GM12801 (cell line): ENCODE measurements at regions not wholly inside any gene's neighbourhood (a gene's known extent, or its start where the extent isn't known, plus 50 kb on each side); places are given as distances from the start of the nearest gene placed in this dataset.

ENCODE experiments used
- CTCF ChIP-seq: IDR thresholded peaks from one replicate; pipeline ENCODE4 v1.5.1; 2011; ENCODE audit warnings: control low read depth; ENCODE audit not compliant: insufficient read length; ENCODE audit errors: extremely low read depth

- TF ChIP-seq CTCF: no peak
Measured at GRCh38 chr9:27625751-27626150, 52.5 kb upstream of the C9orf72 start.

GRCh38 chr9:27626244-27627187 lies 53.2 kb upstream of the C9orf72 start:
- no peak for TF ChIP-seq CTCF

DNA sequence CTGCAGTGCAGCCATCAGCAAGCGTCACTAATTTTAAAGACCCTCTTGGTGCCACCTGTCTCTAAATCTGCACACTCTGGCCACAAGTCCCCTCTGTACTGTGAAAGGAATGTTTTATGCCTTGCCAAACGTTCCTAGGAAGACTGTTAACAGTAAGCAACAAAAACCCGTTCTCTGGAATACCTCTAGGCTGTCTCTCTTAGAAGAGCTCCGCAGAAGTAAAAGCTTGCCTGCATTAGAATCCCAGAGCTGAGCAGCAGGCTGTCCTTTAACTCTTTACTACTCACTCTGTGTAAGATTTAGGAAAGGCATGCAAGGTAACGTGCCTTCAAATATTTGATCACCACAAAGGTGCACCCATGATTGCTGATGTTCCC lies 53.9 kb upstream of the C9orf72 start:
- TF ChIP-seq CTCF: no peak

DNA sequence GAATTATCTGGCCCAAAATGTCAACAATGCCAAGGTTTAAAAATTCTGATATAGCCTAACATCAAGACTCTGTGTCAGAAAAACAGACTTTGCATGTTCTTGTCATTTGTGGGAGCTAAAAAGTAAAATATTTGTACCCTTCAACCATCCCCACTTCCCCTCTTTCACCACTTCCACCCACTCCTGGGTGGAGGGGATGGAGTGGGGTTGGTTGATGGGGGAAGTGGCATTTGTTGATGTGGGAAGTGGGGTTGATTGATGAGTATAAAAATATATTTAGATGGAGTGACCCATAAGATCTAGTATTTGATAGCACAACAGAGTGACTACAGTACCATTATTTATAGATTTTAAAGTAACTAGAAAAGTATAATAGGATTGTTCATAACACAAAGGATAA lies 55.0 kb upstream of the C9orf72 start:
- no peak for TF ChIP-seq CTCF

- TF ChIP-seq CTCF: no peak
Measured at GRCh38 chr9:27629425-27629824, 56.1 kb upstream of the C9orf72 start.

- TF ChIP-seq CTCF: no peak
Measured at GRCh38 chr9:27632254-27632653, 59.0 kb upstream of the C9orf72 start.

DNA sequence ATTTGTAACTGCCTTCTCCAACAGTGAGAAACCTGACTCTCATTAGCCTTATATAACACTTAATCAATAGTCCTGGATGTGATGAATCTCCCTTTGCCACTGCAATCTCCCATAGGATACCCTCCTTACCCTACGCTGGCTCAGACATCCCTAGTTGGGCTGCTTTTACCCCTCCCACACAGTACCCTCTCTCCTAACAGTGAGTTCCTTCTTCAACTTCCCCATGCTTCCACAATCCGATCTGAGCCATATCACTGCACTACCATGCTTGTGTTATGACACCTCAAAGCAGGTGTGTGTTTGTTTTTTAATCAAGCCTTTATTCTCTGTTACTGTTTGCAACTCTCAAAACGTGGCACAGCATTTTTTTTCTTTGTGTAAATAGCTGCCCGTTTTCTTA lies 60.5 kb upstream of the C9orf72 start:
- no peak for TF ChIP-seq CTCF
